ENCODE measurements at regions not wholly inside any gene's neighbourhood (a gene's known extent, or its start where the extent isn't known, plus 50 kb on each side); places are given as distances from the start of the nearest gene placed in this dataset.

DNA sequence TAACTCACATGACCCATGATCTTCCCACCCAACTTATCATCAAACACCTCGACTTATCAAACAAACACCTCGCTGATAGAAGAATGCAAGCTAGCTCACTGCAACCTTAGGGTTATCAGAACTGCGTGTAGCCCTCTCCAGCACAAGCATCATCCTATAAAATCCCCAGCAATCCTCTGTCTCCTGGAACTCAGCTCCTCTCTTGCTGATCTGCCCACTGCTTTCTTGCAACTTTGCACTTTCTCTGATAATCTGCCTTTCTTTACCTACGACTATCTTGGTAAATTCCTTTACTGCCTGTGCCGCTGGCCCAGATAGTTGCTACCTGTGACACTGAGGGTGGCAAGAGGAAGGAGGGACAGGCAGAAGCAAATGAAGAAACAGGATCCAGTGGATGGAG, 210.9 kb downstream of the ACTR3B start:
- Histone ChIP-seq H3K9me3 (peaks cover 0 to 22% (median 0%) of the 10 kb centered on the region in 11 donors), H3K4me1 (no peaks in the 10 kb centered on the region), H3K27me3 (peaks cover 0 to 6% (median 0%) of the 10 kb centered on the region in 7 donors), H3K36me3 (no peaks in the 10 kb centered on the region), H3K27ac (no peak overlapping the region), H3K4me3 (no peak overlapping the region)
- TF ChIP-seq, protein P1, sequence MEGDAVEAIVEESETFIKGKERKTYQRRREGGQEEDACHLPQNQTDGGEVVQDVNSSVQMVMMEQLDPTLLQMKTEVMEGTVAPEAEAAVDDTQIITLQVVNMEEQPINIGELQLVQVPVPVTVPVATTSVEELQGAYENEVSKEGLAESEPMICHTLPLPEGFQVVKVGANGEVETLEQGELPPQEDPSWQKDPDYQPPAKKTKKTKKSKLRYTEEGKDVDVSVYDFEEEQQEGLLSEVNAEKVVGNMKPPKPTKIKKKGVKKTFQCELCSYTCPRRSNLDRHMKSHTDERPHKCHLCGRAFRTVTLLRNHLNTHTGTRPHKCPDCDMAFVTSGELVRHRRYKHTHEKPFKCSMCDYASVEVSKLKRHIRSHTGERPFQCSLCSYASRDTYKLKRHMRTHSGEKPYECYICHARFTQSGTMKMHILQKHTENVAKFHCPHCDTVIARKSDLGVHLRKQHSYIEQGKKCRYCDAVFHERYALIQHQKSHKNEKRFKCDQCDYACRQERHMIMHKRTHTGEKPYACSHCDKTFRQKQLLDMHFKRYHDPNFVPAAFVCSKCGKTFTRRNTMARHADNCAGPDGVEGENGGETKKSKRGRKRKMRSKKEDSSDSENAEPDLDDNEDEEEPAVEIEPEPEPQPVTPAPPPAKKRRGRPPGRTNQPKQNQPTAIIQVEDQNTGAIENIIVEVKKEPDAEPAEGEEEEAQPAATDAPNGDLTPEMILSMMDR (IDR thresholded peaks at IDR 0.05) = no peak
- 61 to 69% methylated on average over 5 of the region's 5 CpGs for WGBS, 2 donors
- DNase-seq (no peak), ATAC-seq (no peak)
- intact Hi-C loops (cut with DNase I) = no loop called here

DNA sequence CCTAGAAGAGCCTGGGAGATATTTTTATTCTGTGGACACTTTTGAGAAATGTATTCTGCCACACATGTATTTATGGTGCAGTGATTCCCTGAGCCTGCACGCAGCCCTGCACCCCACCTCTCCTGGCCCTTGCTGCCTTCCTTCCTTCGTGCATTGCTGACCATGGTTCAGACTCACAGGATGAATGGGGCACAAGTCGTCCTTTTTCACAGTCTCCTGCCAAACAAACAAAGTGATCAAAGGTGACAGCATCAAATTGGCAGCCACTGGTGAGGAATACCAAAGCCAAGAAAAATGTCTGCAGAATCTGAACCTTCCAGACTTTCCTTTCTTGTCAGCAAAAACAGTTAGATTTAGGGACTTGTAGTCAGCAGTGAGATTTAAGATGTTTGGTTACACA, 215.0 kb downstream of the ACTR3B start:
- TF ChIP-seq, protein P1 (IDR thresholded peaks at IDR 0.05) = no peak
- DNase-seq (no peak), ATAC-seq (no peak)
- H3K4me3 ChIP-seq = no peak overlapping the region
- peaks cover 0 to 6% (median 0%) of the 10 kb centered on the region in 11 donors for H3K9me3 ChIP-seq
- H3K36me3 ChIP-seq = no peaks in the 10 kb centered on the region
- no peaks in the 10 kb centered on the region for H3K4me1 ChIP-seq
- H3K27me3 ChIP-seq = peaks cover 0 to 6% (median 0%) of the 10 kb centered on the region in 7 donors
- WGBS, 2 donors = 24 to 27% methylated on average over 3 of the region's 3 CpGs
- intact Hi-C loops (cut with DNase I) = no loop called here
- no peak overlapping the region for H3K27ac ChIP-seq

- TF ChIP-seq, protein P1 (IDR thresholded peaks at IDR 0.05) = no peak
- WGBS, 2 donors = 37 to 42% methylated on average over 2 of the region's 2 CpGs
- Histone ChIP-seq H3K4me1 (no peaks in the 10 kb centered on the region), H3K27ac (no peak overlapping the region), H3K27me3 (peaks cover 0 to 6% (median 0%) of the 10 kb centered on the region in 7 donors), H3K4me3 (no peak overlapping the region), H3K9me3 (peaks cover 0 to 6% (median 0%) of the 10 kb centered on the region in 11 donors), H3K36me3 (no peaks in the 10 kb centered on the region)
- DNase-seq (no peak), ATAC-seq (no peak)
- intact Hi-C loops (cut with DNase I) = no loop called here
These were observed 215.5 kb downstream of the ACTR3B start for GRCh38 chr7:152975076-152975475.

DNA sequence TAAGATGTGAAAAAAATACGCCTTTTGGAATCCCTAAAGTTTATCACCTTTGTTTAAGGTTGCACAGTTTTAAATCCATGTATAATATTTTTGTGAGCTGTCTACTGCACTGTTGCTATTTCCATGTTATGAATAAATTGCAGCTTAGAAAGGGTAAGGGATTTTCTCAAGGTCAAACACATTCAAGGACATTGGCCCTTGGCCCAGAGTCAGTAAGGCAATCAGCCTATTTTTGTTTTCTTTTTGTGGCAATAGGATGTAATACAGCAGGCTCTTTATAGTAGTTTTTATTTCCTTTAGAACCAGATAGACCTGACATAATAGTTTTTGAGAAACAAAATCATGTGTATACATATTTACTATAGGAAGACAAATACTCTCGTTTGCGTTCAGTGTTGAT, 219.8 kb downstream of the ACTR3B start:
- no peaks in the 10 kb centered on the region for H3K9me3 ChIP-seq
- H3K4me1 ChIP-seq = no peaks in the 10 kb centered on the region
- no peak overlapping the region for H3K27ac ChIP-seq
- H3K4me3 ChIP-seq = no peak overlapping the region
- TF ChIP-seq, protein P1 (IDR thresholded peaks at IDR 0.05) = no peak
- intact Hi-C loops (cut with DNase I) = no loop called here
- WGBS, 2 donors = 78 to 89% methylated on average over 3 of the region's 3 CpGs
- ATAC-seq (no peak), DNase-seq (no peak)
- H3K27me3 ChIP-seq = peaks cover 0 to 9% (median 0%) of the 10 kb centered on the region in 7 donors
- no peaks in the 10 kb centered on the region for H3K36me3 ChIP-seq

Data from heart right ventricle (tissue), 16 donors.